GM19463 (cell line): ENCODE measurements at regions not wholly inside any gene's neighbourhood (a gene's known extent, or its start where the extent isn't known, plus 50 kb on each side); places are given as distances from the start of the nearest gene placed in this dataset.

Source experiments
- ATAC-seq: cut with Tn5 transposase; IDR thresholded peaks from one replicate; pipeline ENCODE4 v1.9.1; 2021; ENCODE audit warnings: mild to moderate bottlenecking, moderate library complexity; ENCODE audit not compliant: unreplicated experiment

GRCh38 chr6:74650668-74651067 lies 555.2 kb downstream of the COL12A1 start:
- ATAC-seq, result no peak

- ATAC-seq, result no peak
Measured at GRCh38 chr6:74646461-74646860, 559.4 kb downstream of the COL12A1 start.

- ATAC-seq, result no peak
Measured at GRCh38 chr6:74645108-74645849, 560.6 kb downstream of the COL12A1 start.

- no peak for ATAC-seq
Measured at GRCh38 chr6:74642101-74642500, 563.8 kb downstream of the COL12A1 start.

- no peak for ATAC-seq
Measured at GRCh38 chr6:74638412-74638811, 567.4 kb downstream of the COL12A1 start.

GRCh38 chr6:74632196-74632875 lies 573.5 kb downstream of the COL12A1 start:
- ATAC-seq, result no peak

- ATAC-seq, result no peak
Measured at GRCh38 chr6:74631564-74631963, 574.3 kb downstream of the COL12A1 start.

GRCh38 chr6:74626288-74626687 lies 579.6 kb downstream of the COL12A1 start:
- ATAC-seq, result no peak

- no peak for ATAC-seq
Measured at GRCh38 chr6:74623027-74623426, 582.8 kb downstream of the COL12A1 start.

GRCh38 chr6:74611220-74611619 lies 594.6 kb downstream of the COL12A1 start:
- no peak for ATAC-seq

- ATAC-seq, result no peak
Measured at GRCh38 chr6:74610352-74610751, 595.5 kb downstream of the COL12A1 start.

GRCh38 chr6:74609871-74610270 lies 596.0 kb downstream of the COL12A1 start:
- ATAC-seq, result no peak

- no peak for ATAC-seq
Measured at GRCh38 chr6:74607934-74608333, 597.9 kb downstream of the COL12A1 start.

- no peak for ATAC-seq
Measured at GRCh38 chr6:74607468-74607867, 598.4 kb downstream of the COL12A1 start.

- no peak for ATAC-seq
Measured at GRCh38 chr6:74606582-74607071, 599.2 kb downstream of the COL12A1 start.

GRCh38 chr6:74605922-74606581 lies 599.8 kb downstream of the COL12A1 start:
- ATAC-seq, result no peak

GRCh38 chr6:74604279-74604678 lies 601.6 kb downstream of the COL12A1 start:
- ATAC-seq, result no peak

GRCh38 chr6:74603322-74604076 lies 602.4 kb downstream of the COL12A1 start:
- ATAC-seq, result no peak

- ATAC-seq, result no peak
Measured at GRCh38 chr6:74602206-74602605, 603.6 kb downstream of the COL12A1 start.

GRCh38 chr6:74598462-74599393 lies 607.1 kb downstream of the COL12A1 start:
- ATAC-seq, result peak; percentile 93
